COLO668 (cell line): ENCODE measurements at regions not wholly inside any gene's neighbourhood (a gene's known extent, or its start where the extent isn't known, plus 50 kb on each side); places are given as distances from the start of the nearest gene placed in this dataset.
A peak's percentile ranks its signal among the peaks of the same experiment; 100 is the strongest.

ENCODE experiments used
- DNase-seq: peaks from one replicate; lab custom pipeline; 2025; ENCODE audit not compliant: unreplicated experiment; lab: John Stamatoyannopoulos, UW

DNA sequence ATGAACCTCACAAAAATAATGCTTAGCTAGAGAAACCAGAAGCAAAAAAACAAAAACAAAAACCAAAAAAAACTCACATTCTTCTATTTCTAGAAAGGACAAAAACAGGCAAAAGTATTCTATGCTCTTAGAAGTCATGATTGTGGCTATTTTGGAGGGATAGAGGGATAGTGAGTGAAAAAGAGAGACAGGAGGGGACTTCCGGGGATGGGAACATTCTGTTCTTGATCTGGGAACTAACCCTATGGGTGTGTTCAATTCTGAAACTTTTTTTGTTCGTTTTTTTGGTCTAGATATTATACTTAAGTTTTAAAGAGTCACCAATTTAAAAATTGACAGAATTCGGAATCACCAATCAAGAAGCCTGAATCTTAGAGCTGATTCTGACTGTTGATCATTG is 120.0 kb upstream of the TPM1 start:
- DNase-seq: no peak

DNA sequence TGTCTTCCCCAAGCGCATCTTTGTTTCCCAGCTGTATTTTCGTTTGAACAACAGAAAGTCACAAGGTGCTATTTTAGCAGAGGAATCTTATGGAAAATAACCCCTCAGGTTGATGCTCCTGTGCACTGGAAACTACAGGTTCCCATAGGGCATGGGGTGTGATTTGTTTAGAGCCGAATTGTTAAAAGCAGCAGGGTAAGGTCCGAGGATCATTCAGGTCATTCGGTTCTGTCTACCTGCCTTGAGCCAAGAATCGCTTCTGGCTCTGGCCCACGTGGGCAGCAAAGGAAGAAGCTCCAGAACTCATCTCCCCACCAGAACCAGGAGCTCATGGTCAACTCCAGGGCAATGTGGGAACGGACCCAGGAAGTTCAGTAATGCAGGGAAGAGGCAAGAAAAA is 116.7 kb upstream of the TPM1 start:
- no peak for DNase-seq

DNA sequence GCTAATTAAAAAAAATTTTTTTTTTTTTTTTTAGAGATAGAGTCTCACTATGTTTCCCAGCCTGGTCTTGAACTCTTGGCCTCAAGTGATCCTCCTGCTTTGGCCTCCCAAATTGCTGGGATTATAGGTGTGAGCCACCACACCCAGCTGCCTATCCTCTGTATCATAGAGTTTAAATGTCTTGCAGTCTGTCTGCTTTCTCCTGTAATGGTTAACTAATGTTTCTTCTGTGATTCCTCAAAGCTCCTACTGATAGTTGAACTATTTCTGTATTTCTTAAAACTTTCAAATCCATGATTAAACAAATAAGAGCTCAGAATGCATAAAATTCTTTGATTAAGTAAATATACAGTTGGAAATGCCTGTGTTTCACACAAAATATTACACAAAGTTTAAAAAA is 115.4 kb upstream of the TPM1 start:
- DNase-seq: no peak

DNA sequence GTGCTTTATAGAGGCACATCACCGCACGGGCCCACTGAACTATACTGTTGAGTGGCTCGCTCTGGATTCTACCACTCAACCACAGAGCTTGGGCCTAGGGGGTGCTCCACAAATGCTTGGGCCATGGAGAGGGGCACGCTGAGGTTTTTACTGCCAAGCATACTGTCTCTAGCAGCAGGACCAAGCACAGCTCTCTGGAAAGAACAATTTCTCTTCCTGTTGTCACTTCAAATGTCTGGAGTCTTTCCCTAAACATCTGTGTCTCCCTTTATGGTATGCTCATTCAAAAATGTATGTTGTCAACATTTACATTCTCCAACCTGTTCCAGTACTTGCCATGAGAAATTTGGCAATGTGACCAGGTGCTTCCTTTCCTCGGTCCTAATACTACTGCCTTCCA is 114.7 kb upstream of the TPM1 start:
- DNase-seq: no peak

DNA sequence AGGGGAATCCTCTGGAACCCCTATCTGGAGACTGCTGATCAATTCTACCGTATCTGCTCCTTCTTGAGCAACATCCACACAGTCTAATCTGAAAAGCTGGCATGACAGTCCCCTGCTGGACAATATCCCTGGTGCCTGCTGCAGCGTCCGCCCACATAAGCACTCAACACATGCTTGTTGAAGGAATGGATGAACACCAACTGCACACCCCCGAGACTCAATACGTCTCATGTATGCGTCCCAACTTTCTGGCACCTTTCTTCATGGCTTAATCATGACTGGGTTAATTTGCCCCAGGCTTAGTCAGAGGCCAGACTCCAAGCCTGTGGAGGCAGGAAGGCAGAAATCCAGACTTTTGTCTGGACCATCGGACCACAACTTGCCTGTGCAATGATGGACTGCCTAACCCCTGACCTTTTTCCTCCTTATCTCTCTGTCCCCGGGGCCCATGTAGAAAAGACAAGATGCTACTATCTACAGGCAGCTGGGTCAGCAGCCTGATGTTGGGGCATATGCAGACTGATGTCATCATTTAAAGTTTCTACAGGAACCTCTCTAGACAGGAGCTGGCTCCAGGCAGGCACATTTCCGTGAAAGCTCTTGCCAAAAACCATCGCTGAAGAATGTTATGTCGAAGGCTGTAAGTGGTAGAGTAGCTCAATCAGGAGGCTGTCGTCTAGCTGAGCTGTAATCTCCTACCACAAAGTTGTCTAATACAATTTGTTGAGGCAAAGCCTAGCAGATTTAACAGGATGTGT is 114.1 kb upstream of the TPM1 start:
- no peak for DNase-seq

DNA sequence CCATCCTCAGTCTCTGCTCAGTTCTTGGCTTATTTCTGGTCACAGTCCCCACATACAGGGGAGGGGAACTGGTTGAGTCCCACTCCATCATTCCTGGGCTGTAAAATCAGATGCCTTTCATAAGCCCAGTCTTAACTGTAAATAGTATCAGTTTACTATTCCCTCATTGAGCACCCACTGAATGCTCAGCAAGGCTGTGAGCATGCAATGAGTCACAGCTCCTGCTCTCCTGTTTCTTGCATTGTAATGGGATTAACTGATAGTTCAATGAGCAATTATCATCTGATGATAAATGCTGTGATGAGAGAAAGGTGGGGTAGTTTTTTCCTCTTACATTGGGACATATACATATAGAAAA is 113.6 kb upstream of the TPM1 start:
- peak; percentile 14 for DNase-seq

DNA sequence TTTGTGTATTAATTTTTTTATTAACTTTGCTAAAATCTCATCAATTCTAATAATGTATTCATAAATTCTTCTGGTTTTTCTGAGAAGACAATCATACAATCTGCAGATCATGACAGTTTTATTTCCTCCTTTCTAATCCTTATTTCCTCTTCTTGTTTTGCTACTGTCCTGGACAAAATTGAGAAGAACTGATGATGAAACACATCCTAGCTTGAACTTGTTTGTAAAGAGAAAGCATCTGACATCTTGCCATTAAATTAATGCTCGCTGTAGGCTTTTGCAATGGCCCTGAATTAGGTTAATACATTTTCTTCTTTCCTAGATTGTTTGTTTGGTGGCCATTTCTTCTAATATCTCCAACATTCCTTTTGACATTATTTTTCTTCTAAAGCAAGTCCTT is 110.9 kb upstream of the TPM1 start:
- no peak for DNase-seq

DNA sequence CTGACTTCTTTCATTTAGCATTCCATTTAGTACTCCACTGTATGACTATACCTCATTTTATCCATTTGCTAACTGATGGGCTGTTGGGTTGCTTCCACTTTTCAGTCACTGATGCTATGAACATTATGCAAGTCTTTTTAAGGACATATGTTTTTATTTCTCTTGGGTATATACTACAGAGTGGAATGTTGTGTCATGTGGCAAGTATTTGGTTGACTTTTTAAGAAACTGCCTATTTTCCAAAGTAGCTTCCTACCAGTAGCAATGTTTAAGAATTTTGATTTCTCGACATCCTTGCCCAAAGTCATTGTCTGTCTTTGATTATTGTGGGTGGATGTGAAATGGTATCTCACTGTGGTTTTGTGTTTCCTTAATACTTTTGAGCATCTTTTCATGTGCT is 110.1 kb upstream of the TPM1 start:
- DNase-seq: no peak

DNA sequence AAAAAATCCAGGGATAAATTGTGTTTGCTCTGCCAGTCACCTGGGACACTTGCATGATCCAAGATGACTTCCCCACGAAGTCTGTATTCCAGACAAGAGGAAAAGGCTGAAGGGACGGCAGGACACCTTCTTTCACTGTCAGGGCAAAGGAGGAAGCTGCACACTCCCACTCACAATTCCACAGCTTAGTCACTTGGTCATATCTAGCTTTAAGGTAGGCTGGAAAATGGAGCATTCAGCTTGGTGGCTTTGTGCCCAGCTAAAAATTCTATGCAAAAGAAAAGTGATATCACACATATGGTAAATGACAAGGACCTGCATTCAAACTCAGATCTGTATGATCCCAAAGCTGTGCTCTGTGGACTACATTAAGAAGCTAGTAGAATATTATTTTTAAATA is 109.2 kb upstream of the TPM1 start:
- DNase-seq: no peak

DNA sequence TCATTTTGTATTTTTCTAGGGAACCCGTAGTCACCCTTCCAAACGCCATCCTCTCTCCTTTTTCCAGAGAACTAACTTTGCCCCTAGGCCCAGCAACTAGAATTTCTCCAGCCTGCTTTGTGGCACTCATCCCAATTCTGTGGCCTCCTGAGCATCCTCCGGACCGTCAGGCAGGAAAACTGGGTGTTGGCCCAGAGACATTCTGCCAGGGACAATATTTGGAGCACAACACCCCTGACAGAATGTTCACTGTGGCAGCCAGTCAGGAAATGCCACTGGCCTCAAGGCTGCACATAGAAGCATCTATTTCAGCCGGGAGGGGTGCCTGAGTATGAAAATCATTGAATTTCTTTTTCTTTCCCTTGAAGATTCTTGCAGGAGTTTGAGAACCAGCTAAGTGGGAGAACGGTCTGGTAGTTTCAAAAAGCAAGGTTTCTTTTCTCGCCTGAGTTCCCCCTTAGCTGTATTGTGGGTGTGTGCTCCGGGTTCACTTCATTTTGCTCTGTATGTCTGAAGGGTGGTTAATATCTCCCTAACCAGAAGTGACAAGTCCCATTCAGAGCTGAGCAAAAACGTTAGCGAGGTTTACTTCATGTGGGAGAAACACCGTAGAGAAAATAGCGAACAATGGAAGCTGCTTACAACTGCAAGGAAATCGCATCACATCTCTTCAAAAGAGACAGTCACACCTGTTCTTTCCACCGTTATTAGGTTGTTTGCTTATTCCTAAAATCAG is 108.1 kb upstream of the TPM1 start:
- no peak for DNase-seq

DNA sequence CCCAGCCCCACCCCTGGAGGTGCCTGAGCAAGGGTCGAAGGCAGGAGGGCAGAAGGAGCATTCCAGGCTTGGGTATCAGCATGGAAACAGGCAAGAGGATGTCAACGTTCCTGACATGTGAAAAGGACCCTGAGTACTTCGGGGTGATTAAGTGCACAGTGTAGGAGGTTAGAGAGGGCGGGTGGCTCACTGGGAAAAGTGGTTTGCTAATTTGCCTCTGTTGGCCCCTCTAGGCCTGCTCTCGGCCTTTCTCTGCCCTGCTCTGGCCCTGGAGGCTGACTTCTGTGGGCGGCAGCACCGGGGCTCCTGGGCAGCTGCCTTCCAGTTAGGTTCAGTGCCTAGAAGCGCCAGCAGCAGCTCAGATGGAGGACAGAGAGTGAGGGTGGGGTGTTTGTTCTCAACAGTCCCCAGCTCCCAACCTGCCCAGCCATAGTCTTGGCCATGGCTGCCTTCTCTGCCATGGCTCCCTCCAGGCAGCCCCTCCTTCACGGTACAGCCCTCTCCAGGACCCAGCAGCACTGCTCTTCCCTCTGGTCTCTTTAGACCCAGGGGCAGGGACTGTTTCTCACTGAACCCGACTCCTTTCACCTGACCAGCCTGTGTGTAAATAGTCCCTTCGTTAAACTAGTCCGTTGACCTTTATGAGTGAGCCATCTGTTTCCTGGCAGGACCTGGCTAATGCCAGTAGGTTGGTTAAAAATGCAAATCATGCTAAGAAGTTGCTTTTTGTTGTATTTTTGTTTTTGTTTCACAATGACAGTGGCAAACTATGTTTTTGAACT is 107.1 kb upstream of the TPM1 start:
- no peak for DNase-seq

DNA sequence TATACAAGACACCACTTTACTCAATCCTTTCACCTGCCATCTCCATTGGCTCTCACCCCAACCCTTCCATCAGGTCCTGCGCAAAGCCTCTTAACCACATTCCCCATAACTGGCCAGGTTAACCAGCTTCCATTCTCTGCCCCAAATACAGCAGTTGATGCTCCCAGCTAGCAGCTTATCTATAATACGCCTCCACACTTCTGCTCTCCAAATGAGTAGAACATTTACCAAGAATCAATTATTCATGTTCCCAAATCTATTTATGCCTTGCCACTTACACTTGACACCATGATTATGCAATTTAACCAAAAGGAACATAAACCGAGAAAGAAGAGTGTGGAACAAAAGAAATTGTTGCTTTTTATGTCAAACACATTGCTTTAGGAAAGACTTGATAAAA is 103.7 kb upstream of the TPM1 start:
- DNase-seq: no peak

DNA sequence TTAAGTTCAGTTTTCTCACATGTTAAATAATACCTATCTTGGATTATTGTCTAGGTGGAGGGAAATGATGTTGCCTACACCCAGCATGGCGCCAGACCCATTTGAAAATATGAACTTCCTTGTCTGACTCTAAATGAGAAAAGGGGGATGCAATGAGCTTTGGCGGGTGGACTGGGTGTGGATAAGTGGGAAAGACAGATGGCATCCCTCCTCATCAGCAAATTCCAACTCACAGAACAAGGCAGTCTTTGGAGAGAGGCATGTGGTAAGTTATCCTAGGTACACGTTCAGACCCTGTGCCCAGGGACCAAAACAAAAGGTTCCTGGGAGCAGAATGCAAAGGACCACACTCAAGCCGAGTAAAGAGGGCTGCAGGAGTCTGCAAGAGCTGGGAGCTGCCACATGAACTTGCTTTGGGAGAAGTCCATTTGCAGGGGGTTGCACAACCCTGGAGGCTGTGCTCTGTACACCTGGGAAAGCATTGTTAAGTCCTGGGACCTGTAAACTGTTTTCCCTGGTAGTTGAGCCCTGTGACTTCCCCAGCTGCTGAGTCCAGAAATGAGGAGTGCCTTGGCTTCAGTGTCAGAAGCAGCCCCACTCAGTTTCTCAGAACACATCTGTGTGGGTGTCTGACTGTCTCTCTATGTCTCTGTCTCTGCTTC is 102.3 kb upstream of the TPM1 start:
- no peak for DNase-seq

DNA sequence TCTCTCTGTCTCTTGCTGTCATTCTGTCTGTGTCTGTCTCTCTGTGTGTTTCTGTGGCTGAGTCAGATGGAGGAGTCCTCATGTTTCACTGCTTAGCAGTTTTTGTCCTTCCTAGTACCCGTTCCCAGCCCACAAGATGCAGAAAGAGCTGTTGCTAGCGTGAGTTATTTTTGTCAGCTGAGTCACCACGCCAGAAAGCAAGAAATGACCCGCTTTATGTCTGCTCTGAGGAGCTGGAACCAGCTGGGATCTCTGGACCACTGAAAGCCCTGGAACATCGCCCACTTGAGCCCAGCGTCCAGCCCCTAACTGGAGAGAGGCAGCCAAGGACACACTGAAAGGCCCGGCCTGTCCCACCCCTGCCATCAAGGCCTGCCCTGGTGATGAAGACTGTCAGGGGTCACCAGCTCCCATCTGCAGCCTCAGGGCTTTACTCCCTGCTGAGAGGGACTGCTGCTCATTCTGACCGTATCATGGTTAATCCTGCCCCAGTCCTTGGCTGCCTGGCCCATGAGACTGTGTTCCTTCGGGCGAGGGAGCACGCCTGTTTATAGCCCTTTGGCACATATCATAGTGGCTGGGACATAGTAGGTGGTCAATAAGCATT is 101.7 kb upstream of the TPM1 start:
- no peak for DNase-seq

DNA sequence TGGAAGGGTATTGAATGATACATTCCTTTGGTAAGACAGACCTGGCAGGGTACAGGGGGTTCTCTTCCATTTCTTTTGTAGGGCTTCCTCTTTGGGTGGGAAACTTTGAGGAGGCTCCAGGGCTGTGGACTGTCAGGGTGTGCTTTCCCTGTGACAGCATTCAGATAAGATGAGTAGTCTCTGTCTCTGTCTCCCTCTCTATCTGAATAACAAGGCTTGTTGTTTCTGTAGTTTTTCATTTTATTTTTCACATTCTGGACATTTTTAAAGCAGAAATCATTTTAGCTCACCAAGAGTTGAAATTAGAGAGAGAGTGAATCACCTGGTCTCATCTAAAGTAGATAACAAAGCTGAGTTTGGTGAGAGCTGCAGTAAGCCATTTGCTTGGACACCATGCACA is 100.8 kb upstream of the TPM1 start:
- DNase-seq: no peak

DNA sequence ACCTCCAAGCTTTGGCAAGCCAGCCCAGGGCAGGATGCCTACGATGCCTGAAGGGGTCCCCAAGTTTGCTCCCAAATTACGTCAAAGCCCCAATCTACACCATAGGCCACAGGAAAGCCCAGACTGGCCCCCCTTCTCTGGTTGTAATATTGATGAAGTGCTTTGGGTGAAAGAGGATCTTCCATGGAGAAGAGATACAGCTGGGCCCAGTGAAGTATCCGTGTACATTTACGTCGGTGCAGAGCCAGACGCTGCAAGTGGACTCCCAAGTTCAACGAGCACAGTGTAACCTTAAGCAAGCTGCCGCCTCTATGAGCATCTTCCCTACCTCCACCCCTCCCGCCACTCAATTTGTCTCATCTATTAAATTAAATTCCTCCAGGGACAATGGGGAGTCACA is 100.1 kb upstream of the TPM1 start:
- no peak for DNase-seq

DNA sequence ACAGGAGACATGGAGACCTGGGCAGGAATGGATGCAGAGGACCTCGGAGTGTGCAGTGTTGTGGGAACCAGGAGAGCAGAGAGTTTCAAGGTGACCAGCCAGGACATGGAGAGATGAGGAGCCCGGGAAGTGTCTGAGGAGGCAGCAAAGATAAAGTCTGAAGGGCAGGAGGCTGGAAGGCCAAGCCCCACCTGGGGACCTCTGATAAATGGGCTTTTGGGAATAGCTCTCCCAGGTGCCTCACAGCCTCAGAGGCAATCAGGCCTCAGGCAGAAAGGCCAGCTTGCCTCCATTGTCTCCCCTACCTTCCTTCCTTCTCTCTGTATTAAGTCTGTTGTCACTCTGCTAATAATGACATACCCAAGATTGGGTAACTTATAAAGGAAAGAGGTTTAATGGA is 97.5 kb upstream of the TPM1 start:
- DNase-seq: no peak

DNA sequence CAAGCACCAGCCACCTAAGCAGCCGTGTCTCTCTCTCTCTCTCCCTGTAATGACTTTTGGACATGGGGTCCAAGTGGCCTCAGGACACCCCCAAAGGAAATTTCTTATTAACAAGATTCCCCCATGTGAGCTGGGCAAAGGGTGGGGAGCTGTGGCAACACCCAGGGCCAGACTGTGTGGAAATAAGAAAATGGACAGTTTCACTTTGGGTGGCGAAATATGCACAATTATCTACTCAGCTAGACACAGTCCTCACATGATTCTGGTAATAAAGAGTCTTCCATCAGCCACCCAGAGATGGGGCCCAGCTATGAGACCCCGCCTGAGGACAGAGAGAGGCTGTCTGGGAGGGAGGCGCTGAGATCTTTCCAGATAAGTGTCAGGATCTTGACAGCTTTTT is 96.8 kb upstream of the TPM1 start:
- DNase-seq: no peak

DNA sequence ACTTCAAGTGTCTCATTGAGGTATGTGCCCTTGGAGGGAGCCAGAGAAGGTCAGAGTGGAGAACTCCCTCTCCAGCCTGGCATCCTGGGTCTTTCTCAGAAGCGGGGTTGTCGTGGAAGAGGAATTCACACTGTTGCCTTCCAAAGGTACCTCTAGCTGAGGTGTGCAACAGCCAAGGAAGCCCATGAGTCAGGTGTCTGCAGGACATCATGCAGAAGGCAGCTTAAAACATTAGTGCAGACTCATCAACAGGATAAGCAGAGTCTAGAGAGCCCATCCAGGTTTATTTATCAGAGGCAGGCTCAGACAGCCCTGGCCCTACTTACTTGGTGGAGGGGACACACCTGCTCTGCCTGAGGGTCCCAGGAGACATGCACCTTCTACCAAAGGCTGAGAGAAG is 95.6 kb upstream of the TPM1 start:
- no peak for DNase-seq

DNA sequence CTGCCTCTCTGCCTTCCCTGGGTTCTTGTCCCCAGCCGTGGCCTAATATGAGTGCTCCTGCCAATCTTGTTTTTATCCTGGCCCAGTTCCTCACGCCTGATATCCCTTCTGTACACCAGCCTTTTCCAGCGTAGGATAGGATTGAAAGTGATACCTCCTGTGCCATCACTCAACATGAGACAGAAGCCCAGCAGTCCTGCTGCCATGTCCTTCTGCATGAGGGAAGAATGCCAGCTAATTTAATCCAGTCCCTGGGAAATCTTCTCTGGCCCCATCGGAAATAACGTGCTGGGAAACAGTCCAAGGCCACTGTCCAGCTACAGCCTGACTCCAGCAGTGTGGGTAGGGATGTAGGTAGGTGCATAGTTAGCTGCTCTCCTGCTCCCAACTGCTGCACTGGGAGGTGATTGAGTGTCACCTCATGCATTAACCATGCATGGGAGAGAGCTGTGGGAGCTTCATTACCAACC is 92.0 kb upstream of the TPM1 start:
- no peak for DNase-seq

DNA sequence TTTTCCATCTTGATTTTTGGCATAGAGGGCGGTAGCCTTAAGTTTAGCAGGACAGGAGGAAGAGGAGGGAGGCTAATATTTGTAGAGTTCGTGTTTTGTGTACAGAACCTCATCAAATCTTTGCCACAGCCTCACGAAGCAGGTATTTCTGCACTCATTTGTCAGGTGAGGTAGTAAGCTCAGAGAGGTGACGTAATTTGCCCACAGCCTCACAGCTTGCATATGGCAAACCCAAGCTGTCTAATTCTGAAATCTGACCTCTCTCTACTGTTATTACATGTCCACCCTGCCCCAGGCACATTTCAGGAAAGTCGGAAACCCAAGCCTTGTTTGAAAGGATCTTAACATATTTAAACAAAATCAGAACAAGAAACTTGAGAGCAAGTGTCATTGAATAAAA is 91.1 kb upstream of the TPM1 start:
- no peak for DNase-seq
